HG03469 (cell line): ENCODE measurements at regions not wholly inside any gene's neighbourhood (a gene's known extent, or its start where the extent isn't known, plus 50 kb on each side); places are given as distances from the start of the nearest gene placed in this dataset.

ENCODE experiments used
- ATAC-seq: cut with Tn5 transposase; IDR thresholded peaks from one replicate; pipeline ENCODE4 v1.9.1; 2021; ENCODE audit warnings: mild to moderate bottlenecking, moderate library complexity, moderate number of reproducible peaks; ENCODE audit not compliant: unreplicated experiment

DNA sequence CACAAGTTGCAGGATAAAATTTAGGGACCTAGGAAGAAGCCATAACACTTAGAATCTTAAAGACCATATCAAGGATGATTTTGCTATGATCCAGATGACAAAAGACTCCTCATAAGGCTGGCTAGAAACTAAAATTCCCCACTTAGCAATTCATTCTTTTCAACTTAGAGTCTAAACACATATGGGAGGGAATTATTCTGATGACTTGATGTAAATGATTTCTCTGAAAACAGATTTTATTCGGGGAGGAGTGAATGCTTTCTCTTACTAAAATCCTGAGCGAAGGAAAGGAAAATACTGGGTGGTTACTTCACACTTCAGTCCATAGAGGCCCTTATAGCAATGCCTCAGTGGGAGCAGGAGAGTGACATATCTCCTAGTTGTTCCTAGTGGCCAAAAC, 138.7 kb upstream of the SORCS1 start:
- ATAC-seq = no peak

GRCh38 chr10:107299606-107300005, 135.1 kb upstream of the SORCS1 start:
- ATAC-seq = no peak

- no peak for ATAC-seq
These were observed 119.7 kb upstream of the SORCS1 start for GRCh38 chr10:107284187-107284586.

DNA sequence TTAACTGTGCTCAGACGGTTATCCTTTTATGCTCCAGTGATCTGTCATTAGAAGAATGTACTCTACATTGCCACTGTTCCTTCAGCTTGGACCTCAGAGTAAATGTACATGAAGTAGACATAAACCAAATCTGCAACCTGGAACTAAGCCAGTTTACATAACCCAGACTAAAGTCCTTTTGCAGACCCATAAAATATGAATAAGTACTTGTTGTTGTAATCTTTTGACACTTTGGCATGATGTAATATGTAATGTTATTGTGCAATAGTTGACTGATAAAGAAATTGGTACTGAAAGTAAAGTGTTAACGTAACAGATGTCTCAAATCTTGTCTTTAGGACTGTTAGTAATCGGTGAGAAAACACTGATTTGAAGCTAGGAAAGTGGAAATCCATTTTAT, 115.8 kb upstream of the SORCS1 start:
- ATAC-seq = no peak

GRCh38 chr10:107277591-107277990, 113.1 kb upstream of the SORCS1 start:
- no peak for ATAC-seq

GRCh38 chr10:107275806-107276205, 111.3 kb upstream of the SORCS1 start:
- no peak for ATAC-seq

DNA sequence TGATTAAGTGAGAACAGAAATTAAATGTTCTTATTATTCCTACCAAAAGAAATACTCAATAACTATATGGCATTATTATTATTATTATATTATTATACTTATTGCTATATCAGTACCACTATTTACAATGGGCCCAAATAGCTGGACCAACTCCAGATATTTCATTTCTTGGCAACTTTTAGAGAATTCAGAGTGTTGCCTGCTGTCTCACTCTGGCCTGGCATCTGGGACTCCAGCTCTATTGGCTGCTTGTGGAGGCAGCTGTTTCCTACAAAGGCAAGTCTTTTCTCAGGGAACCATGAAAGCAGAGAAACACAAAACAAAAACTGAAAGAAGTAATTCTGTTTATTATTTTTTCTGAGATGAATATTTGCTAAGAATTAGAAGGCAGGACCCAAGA, 105.1 kb upstream of the SORCS1 start:
- ATAC-seq = no peak

DNA sequence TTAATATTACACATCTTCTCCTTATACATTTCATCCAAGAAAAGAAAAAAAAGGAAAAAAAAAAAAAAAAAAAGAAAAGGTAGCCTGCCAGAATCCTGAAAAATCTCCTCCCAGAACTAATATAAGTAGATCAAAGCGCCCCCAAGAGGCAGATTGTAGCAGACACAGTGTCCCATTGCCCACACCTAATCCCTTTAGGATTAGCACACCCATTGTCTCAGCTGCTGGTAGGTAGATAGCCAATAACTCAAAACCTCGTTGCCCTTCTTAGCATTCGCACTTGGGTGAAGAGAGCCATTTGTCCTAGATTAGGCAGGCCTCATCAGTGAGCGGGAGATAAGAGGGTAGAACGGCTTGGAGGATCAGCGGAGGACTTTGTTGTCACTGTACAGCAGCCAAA, 100.2 kb upstream of the SORCS1 start:
- ATAC-seq = no peak

GRCh38 chr10:107244122-107244521, 79.6 kb upstream of the SORCS1 start:
- ATAC-seq = no peak

- ATAC-seq = no peak
These were observed 73.8 kb upstream of the SORCS1 start for GRCh38 chr10:107238275-107238674.

DNA sequence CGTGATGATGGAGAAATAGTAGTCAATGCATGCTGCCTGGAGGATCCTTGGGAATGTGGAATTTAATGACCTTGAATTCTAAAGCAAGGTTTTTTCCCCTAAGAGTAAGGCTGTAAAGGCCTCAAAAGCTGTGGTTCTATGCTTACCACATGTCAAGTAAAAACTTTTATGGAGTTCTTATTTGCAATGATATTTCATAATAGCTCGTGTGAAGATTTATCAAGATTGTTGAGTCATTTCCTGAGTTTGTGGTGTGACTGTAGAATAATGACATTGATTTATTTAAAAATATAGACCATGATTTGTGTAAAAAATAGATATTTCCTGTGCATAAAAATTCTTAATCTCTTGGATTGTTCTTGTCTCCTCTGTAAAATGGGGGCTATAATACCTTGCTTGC, 67.5 kb upstream of the SORCS1 start:
- no peak for ATAC-seq

- no peak for ATAC-seq
These were observed 66.4 kb upstream of the SORCS1 start for GRCh38 chr10:107230887-107231286.

- ATAC-seq = no peak
These were observed 51.2 kb upstream of the SORCS1 start for GRCh38 chr10:107215681-107216080.
